ENCODE measurements at regions not wholly inside any gene's neighbourhood (a gene's known extent, or its start where the extent isn't known, plus 50 kb on each side); places are given as distances from the start of the nearest gene placed in this dataset.
"Not testable (repeated sequence)": the region's sequence is repeated elsewhere in the genome, so short reads cannot be mapped to it uniquely, and the experiment has no call there.

DNA sequence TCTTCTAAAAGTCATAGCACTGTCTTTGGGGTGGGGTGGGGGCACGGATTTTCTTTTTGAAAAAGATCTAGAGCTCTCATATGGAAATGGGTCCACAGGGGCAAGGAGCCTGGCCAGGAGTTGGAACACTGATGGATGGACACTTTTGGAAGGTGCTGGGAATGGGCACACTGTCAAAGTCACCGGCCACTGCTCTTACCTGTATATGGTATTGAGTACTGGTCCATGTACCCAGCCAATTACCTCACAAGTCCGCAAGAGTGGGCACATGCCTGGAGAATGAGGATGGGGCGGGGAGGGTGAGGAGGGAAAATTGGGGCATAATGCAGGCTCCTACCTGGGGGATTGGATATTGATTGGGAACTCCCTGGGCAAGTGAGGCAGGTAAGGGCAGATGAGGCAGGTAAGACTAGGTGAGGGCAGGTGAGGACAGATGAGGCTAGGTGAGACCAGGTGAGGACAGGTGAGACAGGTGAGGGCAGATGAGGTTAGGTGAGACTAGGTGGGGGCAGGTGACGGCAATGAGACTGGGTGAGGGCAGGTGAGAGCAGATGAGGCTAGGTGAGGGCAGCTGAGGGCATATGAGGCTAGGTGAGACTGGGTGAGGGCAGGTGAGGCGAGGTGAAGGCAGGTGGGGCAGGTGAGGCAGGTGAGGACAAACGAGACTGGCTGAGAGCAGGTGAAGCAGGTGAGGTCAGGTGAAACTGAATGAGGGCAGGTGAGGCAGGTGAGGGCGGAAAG, 167.9 kb downstream of the NRN1 start:
- no peak for DNase-seq (ENCODE audit: low read depth)

DNA sequence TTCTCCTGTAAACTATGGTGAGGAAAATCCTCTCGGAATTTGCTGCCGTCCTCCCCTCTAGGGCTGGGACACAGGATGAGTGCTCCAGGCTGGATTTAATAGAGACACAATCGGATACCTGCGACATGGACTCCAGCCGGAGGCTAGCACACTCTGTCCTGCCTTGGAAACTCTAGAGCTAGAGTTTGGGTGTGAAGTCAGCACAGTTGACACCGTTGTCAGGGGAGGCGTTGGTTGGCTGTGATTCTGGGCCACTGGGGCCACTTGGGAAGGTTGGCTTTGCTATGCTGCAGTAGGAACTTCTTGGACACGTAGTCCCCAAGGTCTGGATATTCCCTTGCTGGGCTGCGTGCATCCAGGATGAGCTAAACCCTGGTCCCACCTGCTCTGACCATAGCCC, 169.4 kb downstream of the NRN1 start:
- no peak for DNase-seq (ENCODE audit: low read depth)

DNA sequence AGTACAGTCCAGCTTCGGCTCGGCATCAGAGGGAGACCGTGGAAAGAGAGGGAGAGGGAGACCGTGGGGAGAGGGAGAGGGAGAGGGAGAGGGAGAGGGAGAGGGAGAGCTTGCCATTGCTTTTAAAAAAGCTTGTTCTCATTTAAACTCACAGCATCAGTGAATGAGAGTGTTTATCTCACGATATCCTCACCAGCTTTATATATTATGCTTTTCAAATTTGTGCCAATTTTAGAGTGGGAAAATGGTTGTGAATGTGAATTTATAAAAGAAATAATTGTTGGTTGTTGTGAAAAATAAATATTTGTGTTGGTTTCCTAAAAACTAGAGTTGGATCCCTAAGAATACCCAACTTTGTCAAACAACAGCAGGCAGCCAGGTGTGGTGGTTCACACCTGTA, 170.1 kb downstream of the NRN1 start:
- DNase-seq (ENCODE audit: low read depth) = not testable (repeated sequence)

DNA sequence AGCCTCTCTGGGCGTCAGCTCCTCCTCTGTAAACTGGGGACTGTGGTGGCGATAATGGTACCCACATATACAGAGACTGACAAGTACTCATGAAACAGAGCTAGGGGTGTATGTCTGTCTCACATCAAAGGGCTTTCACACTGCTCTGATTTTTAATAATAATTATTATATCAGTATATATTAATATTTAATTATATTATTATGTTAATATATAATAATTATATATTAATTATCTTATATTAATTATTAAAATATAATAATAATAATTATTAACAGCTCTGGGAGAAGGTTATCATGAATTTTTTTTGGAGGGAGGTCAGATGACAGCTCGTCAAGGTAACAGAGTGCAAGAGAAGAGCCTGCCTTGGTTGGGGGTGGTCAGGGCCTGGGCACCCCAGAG, 173.6 kb downstream of the NRN1 start:
- DNase-seq (ENCODE audit: low read depth) = no peak

GRCh38 chr6:5832668-5833067, 174.1 kb downstream of the NRN1 start:
- DNase-seq (ENCODE audit: low read depth) = no peak

DNA sequence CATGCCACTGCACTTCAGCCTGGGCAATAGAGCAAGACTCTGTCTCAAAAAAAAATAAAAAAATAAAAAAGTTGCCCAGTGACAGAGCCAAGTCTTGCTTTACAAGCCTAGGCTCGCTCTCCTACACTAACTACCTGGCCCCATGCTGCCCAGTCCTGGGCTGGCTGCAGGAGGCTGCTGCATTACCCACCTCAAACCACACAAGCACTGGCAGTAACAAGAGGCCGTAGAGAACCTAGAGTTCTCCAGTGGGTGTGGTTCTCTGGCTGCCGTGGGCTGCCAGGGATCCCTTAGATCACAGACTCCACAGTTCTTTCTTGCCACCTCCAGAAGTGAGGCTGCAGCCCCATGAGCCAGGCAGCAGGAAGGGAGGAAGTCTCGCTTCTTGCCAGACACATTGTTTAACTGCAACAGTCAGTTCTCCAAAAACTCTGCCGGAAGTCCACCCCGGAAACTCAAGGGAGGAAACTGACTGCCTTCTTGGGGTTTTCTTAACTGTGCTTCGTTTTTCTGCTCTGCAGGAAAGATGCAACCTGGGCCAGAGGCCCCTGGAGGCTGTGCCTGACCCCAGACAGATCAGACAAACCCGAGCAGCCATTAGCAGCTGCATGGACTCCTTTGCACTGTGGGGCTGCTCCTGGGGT, 175.4 kb downstream of the NRN1 start:
- DNase-seq (ENCODE audit: low read depth) = not testable (repeated sequence)

DNA sequence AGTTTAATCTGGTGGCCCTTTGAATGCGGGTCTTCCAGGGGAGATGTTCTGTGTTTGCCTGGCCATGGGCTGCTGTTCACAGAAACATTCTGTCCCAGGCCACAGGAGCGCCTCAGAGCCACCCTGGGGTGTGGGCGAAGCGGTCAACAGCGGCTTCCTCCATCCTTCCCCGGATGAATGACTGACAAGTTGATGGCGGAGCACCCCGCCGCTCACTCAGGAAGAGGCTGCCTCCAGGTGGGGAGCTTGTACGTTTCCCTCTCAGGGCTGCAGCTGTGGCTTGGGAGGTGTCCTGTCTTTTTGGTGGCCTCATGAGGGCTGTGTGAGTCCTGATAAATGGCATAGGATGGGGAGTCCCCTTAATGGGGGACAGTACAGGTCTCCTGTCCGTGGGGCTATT, 178.4 kb downstream of the NRN1 start:
- DNase-seq (ENCODE audit: low read depth) = no peak

- no peak for DNase-seq (ENCODE audit: low read depth)
Observed at GRCh38 chr6:5827056-5827904, 179.4 kb downstream of the NRN1 start.

GRCh38 chr6:5824382-5824983, 182.2 kb downstream of the NRN1 start:
- DNase-seq (ENCODE audit: low read depth) = not testable (repeated sequence)

Data from Daoy (cell line).